A549 (cell line): ENCODE measurements at regions not wholly inside any gene's neighbourhood (a gene's known extent, or its start where the extent isn't known, plus 50 kb on each side); places are given as distances from the start of the nearest gene placed in this dataset.

Source experiments
- ATAC-seq, 2 experiments: fragments of 200-7000 bp in 1 of 2; fragments of >200 bp in 1 of 2; cut with Nextera tagmentation in 1 of 2; cut with Tn5 transposase in 1 of 2; 3 replicates each; pipeline versions ENCODE4 v1.8.0 to v1.9.1; 2018 to 2020; ENCODE audit warnings: mild to moderate bottlenecking in 1 of 2, moderate library complexity in 1 of 2
- CTCF ChIA-PET: fragments of 300-600 bp; sonication (Branson Sonifier 250); formaldehyde crosslinking; extraction: SDS; loops from one replicate; lab custom pipeline; 2021; ENCODE audit warnings: antibody characterized with exemption, inconsistent platforms; lab: Yijun Ruan, JAX
- POLR2A ChIA-PET: fragments of 350-600 bp; formaldehyde crosslinking; extraction: SDS; loops from one replicate; lab custom pipeline; 2021; ENCODE audit warnings: antibody characterized with exemption, inconsistent platforms; lab: Yijun Ruan, JAX
- DNase-seq, 2 experiments: peaks; one replicate each; pipeline versions ENCODE4 v3.0.0 to v3.0.0-alpha.2; 2011 to 2016; ENCODE audit warnings: low read depth in 1 of 2, low spot score in 1 of 2
- FAIRE-seq: peaks from 2 replicates; lab custom pipeline; 2011; peaks lifted over from hg19 to GRCh38; lab: Jason Lieb, UNC
- H3K27ac ChIP-seq, 2 experiments: fragments of >200 bp; sonication (Bioruptor Twin); formaldehyde crosslinking; 3 replicates each; pipeline ENCODE4 v1.5.1; 2016 to 2017
- H3K4me1 ChIP-seq: fragments of >200 bp; sonication (Bioruptor Twin); formaldehyde crosslinking; 3 replicates; pipeline ENCODE4 v1.6.1; 2016
- H3K4me2 ChIP-seq: fragments of >200 bp; sonication (Bioruptor Twin); formaldehyde crosslinking; 3 replicates; pipeline ENCODE4 v1.6.1; 2016
- H3K4me3 ChIP-seq: fragments of >200 bp; sonication (Bioruptor Twin); formaldehyde crosslinking; 3 replicates; pipeline ENCODE4 v1.5.1; 2016
- H3K9me3 ChIP-seq: fragments of >200 bp; sonication (Bioruptor Twin); formaldehyde crosslinking; 3 replicates; pipeline ENCODE4 v1.6.1; 2016
- CBX8 ChIP-seq: fragments of 200-600 bp; sonication (generic); IDR thresholded peaks from 2 replicates; pipeline ENCODE4 v1.6.1; 2016
- CHD2 ChIP-seq: fragments of 150-350 bp; IDR thresholded peaks from 2 replicates; pipeline ENCODE4 v1.6.1; 2014; ENCODE audit warnings: low read length; ENCODE audit not compliant: partially characterized antibody
- CHD4 ChIP-seq: fragments of 200-600 bp; sonication (generic); IDR thresholded peaks from 2 replicates; pipeline ENCODE4 v1.6.1; 2016; ENCODE audit warnings: antibody characterized with exemption, mild to moderate bottlenecking, borderline replicate concordance
- EHF ChIP-seq: fragments of 250-450 bp; sonication (Bioruptor Pico); IDR thresholded peaks from 2 replicates; pipeline ENCODE4 v1.5.0; 2020; ENCODE audit warnings: mild to moderate bottlenecking
- EHMT2 ChIP-seq: fragments of 200-600 bp; sonication (generic); IDR thresholded peaks from 2 replicates; pipeline ENCODE4 v1.6.1; 2016; ENCODE audit warnings: antibody characterized with exemption, low read depth, mild to moderate bottlenecking, moderate library complexity
- EP300 ChIP-seq, 2 experiments: fragments of >200 bp; sonication (Bioruptor Twin); formaldehyde crosslinking; IDR thresholded peaks; 2 replicates in 1 of 2; 3 replicates in 1 of 2; pipeline ENCODE4 v1.6.1; 2016 to 2017
- HDAC2 ChIP-seq: fragments of 200-600 bp; sonication (generic); IDR thresholded peaks from 2 replicates; pipeline ENCODE4 v1.6.1; 2016
- HMGXB4 ChIP-seq: fragments of 250-450 bp; sonication (Bioruptor Pico); IDR thresholded peaks from 2 replicates; pipeline ENCODE4 v1.5.0; 2021; ENCODE audit warnings: mild to moderate bottlenecking, moderate library complexity, borderline replicate concordance
- HOXA7 ChIP-seq: fragments of 250-450 bp; sonication (Bioruptor Pico); IDR thresholded peaks from 2 replicates; pipeline ENCODE4 v1.5.0; 2020; ENCODE audit warnings: mild to moderate bottlenecking, moderate library complexity
- JUNB ChIP-seq: fragments of >200 bp; sonication (Bioruptor Twin); formaldehyde crosslinking; IDR thresholded peaks from 2 replicates; pipeline ENCODE4 v1.6.1; 2016
- MAX ChIP-seq: IDR thresholded peaks from 2 replicates; pipeline ENCODE4 v1.6.1; 2012
- PHF8 ChIP-seq: fragments of 200-600 bp; sonication (generic); IDR thresholded peaks from 2 replicates; pipeline ENCODE4 v1.6.1; 2016; ENCODE audit warnings: low read depth, mild to moderate bottlenecking, antibody characterized with exemption, moderate library complexity, borderline replicate concordance
- RAD21 ChIP-seq, 2 experiments: fragments of >200 bp in 1 of 2; sonication (Bioruptor Twin) in 1 of 2; formaldehyde crosslinking in 1 of 2; IDR thresholded peaks in 1 of 2; conservative IDR thresholded peaks in 1 of 2; 2 replicates in 1 of 2; 3 replicates in 1 of 2; pipeline ENCODE4 v1.6.1; 2012 to 2018; ENCODE audit warnings: inconsistent platforms in 1 of 2
- RARB ChIP-seq: fragments of 250-450 bp; sonication (Bioruptor Pico); IDR thresholded peaks from 2 replicates; pipeline ENCODE4 v1.8.0; 2021; ENCODE audit warnings: mild to moderate bottlenecking, moderate library complexity
- SMC3 ChIP-seq: fragments of >200 bp; sonication (Bioruptor Twin); formaldehyde crosslinking; IDR thresholded peaks from 3 replicates; pipeline ENCODE4 v1.6.1; 2018; ENCODE audit warnings: inconsistent platforms
- TP53 ChIP-seq: fragments of 250-450 bp; sonication (Bioruptor Pico); IDR thresholded peaks from 2 replicates; pipeline ENCODE4 v1.5.0; 2021; ENCODE audit warnings: mild to moderate bottlenecking, moderate library complexity
- ZNF302 ChIP-seq: fragments of 250-450 bp; sonication (Bioruptor Pico); IDR thresholded peaks from 2 replicates; pipeline ENCODE4 v1.9.0; 2021; ENCODE audit warnings: inconsistent platforms, mild to moderate bottlenecking, moderate library complexity
- ZSCAN20 ChIP-seq: fragments of 250-450 bp; sonication (Bioruptor Pico); IDR thresholded peaks from 2 replicates; pipeline ENCODE4 v1.8.0; 2022; ENCODE audit warnings: mild to moderate bottlenecking, moderate library complexity
- WGBS: methylation state at CpG from one replicate; pipeline ENCODE4 v1.1.6; 2017; ENCODE audit errors: missing lambda C conversion rate; 5-methylcytosine and 5-hydroxymethylcytosine counted together
- TF ChIP-seq, protein P1 (sequence below): fragments of 450-650 bp; IDR thresholded peaks from 2 replicates; pipeline ENCODE4 v1.6.1; 2014; ENCODE audit warnings: antibody characterized with exemption
- TF ChIP-seq, protein P2 (sequence below): fragments of >200 bp; sonication (Bioruptor Twin); formaldehyde crosslinking; IDR thresholded peaks from 3 replicates; pipeline ENCODE4 v1.5.1; 2016
- TF ChIP-seq, protein P3 (sequence below): IDR thresholded peaks from 2 replicates; pipeline ENCODE4 v1.6.1; 2012

DNA sequence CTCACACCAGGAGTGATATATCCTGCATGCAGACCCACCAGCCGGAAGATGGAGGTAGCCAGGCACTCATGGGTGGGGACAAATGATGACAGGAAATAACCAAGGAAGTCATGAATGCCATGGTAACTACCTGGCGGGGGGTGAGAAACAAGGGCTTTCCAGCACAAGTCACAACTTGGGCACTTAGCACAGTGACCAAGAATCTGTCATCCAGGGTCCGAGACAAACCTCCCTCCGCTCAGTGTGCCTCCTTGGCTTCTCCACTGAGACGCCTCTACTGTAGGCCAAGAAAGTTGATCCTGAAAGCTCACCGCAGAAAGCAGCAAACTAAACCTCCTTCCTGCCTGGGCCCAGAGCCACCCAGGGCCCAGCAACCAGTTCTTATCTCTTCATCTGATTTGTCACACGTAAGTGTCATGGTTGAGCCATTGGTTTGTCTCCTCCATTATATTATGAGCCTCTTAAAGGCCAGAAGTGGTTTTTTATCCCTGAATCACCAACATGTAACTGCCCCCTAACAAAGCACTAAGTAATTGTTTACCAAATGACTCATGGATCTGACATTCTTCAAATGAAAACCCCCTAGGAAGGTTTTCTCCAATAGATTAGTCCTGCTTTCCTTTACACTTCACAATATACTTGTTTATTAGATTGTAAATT, 84.3 kb upstream of the TAB2 start (continued):
- no peak for TF ChIP-seq ZNF302 (CRISPR knock-in tag)
- TF ChIP-seq SMC3, result no peak
- TF ChIP-seq, protein P1, sequence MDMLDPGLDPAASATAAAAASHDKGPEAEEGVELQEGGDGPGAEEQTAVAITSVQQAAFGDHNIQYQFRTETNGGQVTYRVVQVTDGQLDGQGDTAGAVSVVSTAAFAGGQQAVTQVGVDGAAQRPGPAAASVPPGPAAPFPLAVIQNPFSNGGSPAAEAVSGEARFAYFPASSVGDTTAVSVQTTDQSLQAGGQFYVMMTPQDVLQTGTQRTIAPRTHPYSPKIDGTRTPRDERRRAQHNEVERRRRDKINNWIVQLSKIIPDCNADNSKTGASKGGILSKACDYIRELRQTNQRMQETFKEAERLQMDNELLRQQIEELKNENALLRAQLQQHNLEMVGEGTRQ, result no peak
- TF ChIP-seq ZSCAN20, result no peak
- TF ChIP-seq HMGXB4 (CRISPR knock-in tag), result no peak
- no peak for TF ChIP-seq EHF (CRISPR knock-in tag)
- peak; percentile 75 for TF ChIP-seq JUNB
- TF ChIP-seq, protein P2, sequence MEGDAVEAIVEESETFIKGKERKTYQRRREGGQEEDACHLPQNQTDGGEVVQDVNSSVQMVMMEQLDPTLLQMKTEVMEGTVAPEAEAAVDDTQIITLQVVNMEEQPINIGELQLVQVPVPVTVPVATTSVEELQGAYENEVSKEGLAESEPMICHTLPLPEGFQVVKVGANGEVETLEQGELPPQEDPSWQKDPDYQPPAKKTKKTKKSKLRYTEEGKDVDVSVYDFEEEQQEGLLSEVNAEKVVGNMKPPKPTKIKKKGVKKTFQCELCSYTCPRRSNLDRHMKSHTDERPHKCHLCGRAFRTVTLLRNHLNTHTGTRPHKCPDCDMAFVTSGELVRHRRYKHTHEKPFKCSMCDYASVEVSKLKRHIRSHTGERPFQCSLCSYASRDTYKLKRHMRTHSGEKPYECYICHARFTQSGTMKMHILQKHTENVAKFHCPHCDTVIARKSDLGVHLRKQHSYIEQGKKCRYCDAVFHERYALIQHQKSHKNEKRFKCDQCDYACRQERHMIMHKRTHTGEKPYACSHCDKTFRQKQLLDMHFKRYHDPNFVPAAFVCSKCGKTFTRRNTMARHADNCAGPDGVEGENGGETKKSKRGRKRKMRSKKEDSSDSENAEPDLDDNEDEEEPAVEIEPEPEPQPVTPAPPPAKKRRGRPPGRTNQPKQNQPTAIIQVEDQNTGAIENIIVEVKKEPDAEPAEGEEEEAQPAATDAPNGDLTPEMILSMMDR, result no peak
- TF ChIP-seq HDAC2, result no peak
- TF ChIP-seq RAD21 (conservative IDR thresholded peaks at IDR 0.05 in 1 of 2, IDR thresholded peaks at IDR 0.05 in 1 of 2), result no peak
- no peak for TF ChIP-seq TP53 (CRISPR knock-in tag)

DNA sequence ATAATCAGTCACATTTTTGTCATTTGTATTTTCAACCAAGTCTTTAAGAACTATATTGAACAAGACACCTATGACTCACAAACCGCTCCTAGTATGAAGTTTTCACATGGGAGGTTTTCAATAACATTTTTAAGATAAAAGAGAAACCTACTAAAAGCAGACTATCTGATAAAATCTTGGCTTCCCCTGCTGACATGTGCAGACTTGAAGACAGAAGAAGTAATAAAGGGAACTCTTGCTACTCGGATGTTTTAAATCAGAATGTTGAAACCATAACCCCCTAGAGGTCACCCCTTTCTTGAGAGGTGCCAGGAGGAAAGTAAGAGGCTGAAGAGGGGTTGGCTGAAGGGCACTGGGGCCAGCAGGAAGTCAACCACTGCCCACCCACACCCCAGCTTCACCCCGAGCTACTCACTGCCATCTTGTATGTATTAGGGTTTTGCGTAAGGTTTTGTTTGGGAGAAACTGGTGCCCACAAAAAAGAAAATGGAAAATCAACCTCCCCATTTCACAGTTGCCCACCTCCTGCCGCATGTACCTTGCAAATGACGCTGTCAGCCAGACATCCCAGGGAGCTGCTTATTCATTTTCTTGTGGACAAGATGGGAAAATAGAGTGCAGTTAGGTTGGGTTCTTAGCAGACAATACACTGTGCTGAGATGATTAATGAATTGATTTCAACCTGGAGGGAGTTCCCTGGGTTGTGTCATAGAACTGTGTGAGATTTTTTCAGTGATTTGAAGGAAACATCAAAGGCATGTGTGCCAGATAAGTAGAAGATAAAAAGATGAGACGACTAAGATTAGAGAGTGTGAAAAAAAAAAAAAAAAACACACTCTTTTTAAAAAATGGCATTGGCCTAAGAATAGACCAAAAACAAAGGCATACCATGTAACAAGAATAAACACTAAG, 83.2 kb upstream of the TAB2 start:
- ATAC-seq (no peak), FAIRE-seq (no peak), DNase-seq (peak in 1 of 2 experiments; percentile 11)
- ChIA-PET POLR2A (no interaction called here), CTCF (interaction anchor here (0.7 kb wide), 2 partner anchors 24 to 181 kb away, joined by 3 read pairs; no protein-coding TSS in a partner anchor)
- Histone ChIP-seq H3K27ac (peak overlapping the region; percentile 56 to 89), H3K4me3 (no peak overlapping the region), H3K4me2 (peak overlapping the region; percentile 69), H3K9me3 (peaks cover 5% of the 10 kb centered on the region; the same call in 2 of the 3 replicates), H3K4me1 (peaks cover 41% of the 10 kb centered on the region)
- 56% methylated on average over 7 of the region's 7 CpGs for WGBS
- no peak for TF ChIP-seq EHMT2
- no peak for TF ChIP-seq CHD4
- TF ChIP-seq HOXA7 (CRISPR knock-in tag), result no peak
- no peak for TF ChIP-seq HMGXB4 (CRISPR knock-in tag)
- TF ChIP-seq, protein P3, sequence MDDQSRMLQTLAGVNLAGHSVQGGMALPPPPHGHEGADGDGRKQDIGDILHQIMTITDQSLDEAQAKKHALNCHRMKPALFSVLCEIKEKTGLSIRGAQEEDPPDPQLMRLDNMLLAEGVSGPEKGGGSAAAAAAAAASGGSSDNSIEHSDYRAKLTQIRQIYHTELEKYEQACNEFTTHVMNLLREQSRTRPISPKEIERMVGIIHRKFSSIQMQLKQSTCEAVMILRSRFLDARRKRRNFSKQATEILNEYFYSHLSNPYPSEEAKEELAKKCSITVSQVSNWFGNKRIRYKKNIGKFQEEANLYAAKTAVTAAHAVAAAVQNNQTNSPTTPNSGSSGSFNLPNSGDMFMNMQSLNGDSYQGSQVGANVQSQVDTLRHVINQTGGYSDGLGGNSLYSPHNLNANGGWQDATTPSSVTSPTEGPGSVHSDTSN, result no peak
- no peak for TF ChIP-seq PHF8
- TF ChIP-seq EHF (CRISPR knock-in tag), result no peak
- TF ChIP-seq EP300 (IDR thresholded peaks at IDR 0.05), result no peak
- TF ChIP-seq CHD2, result no peak
- no peak for TF ChIP-seq CBX8
- TF ChIP-seq MAX, result no peak
- no peak for TF ChIP-seq ZSCAN20
- no peak for TF ChIP-seq RARB (CRISPR knock-in tag)
